ENCODE measurements at regions not wholly inside any gene's neighbourhood (a gene's known extent, or its start where the extent isn't known, plus 50 kb on each side); places are given as distances from the start of the nearest gene placed in this dataset.

GRCh38 chr9:82115331-82115730 is 126.8 kb downstream of the SPATA31D1 start:
- H3K27ac Mint-ChIP-seq = no peak overlapping the region

More at GRCh38 chr9:82115331-82115730, 126.8 kb downstream of the SPATA31D1 start:
- Histone ChIP-seq H4K8ac (replicated peaks; ENCODE audit: insufficient read length, low read depth, low read length) (no peak overlapping the region), H4K5ac (ENCODE audit: insufficient read length, low read depth, low read length) (no peak overlapping the region), H3K23me2 (ENCODE audit: insufficient read length, low read depth, low read length, poor library complexity, severe bottlenecking) (no peaks in the 10 kb centered on the region), H3K79me1 (ENCODE audit: insufficient read depth, low read depth, low read length, poor library complexity, severe bottlenecking) (no peaks in the 10 kb centered on the region), H2BK120ac (ENCODE audit: low read depth, low read length, poor library complexity, severe bottlenecking) (no peak overlapping the region), H2AFZ (ENCODE audit: low read length) (no peak overlapping the region), H3K18ac (ENCODE audit: insufficient read length, low read depth, low read length) (no peak overlapping the region), H3K14ac (ENCODE audit: insufficient read depth, low read length) (no peak overlapping the region), H3K4ac (ENCODE audit: low read depth, low read length) (no peak overlapping the region), H3K27ac (ENCODE audit: insufficient read length, low read depth, low read length) (no peak overlapping the region), H2BK5ac (ENCODE audit: insufficient read length, low read length) (no peak overlapping the region), H3K9me3 (ENCODE audit: control insufficient read depth, low read depth, low read length) (no peaks in the 10 kb centered on the region), H3T11ph (ENCODE audit: low read length) (no peak overlapping the region), H3K23ac (ENCODE audit: insufficient read length, low read depth, low read length) (no peak overlapping the region), H3K4me1 (ENCODE audit: insufficient read depth, low read length) (peaks cover 7% of the 10 kb centered on the region), H4K91ac (ENCODE audit: insufficient read length, low read depth, low read length) (no peak overlapping the region), H3K56ac (ENCODE audit: insufficient read length, low read depth, low read length) (no peak overlapping the region), H3K4me2 (ENCODE audit: insufficient read depth, insufficient read length, low read length) (no peak overlapping the region), H2BK12ac (ENCODE audit: insufficient read length, low read depth, low read length) (no peak overlapping the region), H2BK20ac (ENCODE audit: low read depth, low read length, poor library complexity, severe bottlenecking) (no peak overlapping the region), H2AK5ac (ENCODE audit: insufficient read length, low read length) (no peak overlapping the region), H3K79me2 (ENCODE audit: insufficient read depth, low read length) (no peaks in the 10 kb centered on the region), H3K9ac (ENCODE audit: extremely low read depth, insufficient read length, low read length) (no peak overlapping the region), H3K27me3 (ENCODE audit: insufficient read depth, low read length) (no peaks in the 10 kb centered on the region), H2BK15ac (ENCODE audit: low read depth, low read length) (no peak overlapping the region), H4K20me1 (ENCODE audit: control insufficient read depth, insufficient read depth, insufficient read length) (no peaks in the 10 kb centered on the region)
- Mint-ChIP-seq H3K36me3 (ENCODE audit: insufficient read depth in 1 of 3, low read depth in 3 of 3) (no peaks in the 10 kb centered on the region), H3K4me1 (peaks cover 26% of the 10 kb centered on the region in 2 experiments), H3K27me3 (ENCODE audit: low read depth) (no peaks in the 10 kb centered on the region), H3K4me3 (no peak overlapping the region), H3K9me3 (no peaks in the 10 kb centered on the region)
- no CpG with 5 or more reads among the region's 1 CpG for WGBS (ENCODE audit: extremely low coverage, insufficient read length, low lambda C conversion rate)
- no peak for TF ChIP-seq CTCF (conservative IDR thresholded peaks at IDR 0.05)
- no peak for DNase-seq
